Fibroblast of lung (primary cell): ENCODE measurements at regions not wholly inside any gene's neighbourhood (a gene's known extent, or its start where the extent isn't known, plus 50 kb on each side); places are given as distances from the start of the nearest gene placed in this dataset.

Source experiments
- DNase-seq, 2 donors: peaks; one replicate each; pipeline versions ENCODE4 v3.0.0 to v3.0.0-alpha.2; 2010; ENCODE audit warnings: low read depth in 2 of 2
- H2AFZ ChIP-seq: 2 replicates; pipeline ENCODE4 v1.5.1; 2012; ENCODE audit warnings: low read length, control low read depth, inconsistent platforms
- H3K27ac ChIP-seq: 2 replicates; pipeline ENCODE4 v1.5.1; 2011; ENCODE audit warnings: low read length, control low read depth; ENCODE audit not compliant: insufficient read depth
- H3K27me3 ChIP-seq: 2 replicates; pipeline ENCODE4 v1.5.1; 2011; ENCODE audit warnings: mild to moderate bottlenecking, low read length; ENCODE audit not compliant: control insufficient read depth, insufficient read depth
- H3K36me3 ChIP-seq: 2 replicates; pipeline ENCODE4 v1.5.1; 2011; ENCODE audit warnings: low read length; ENCODE audit not compliant: control insufficient read depth, insufficient read depth
- H3K4me1 ChIP-seq: 2 replicates; pipeline ENCODE4 v1.5.1; 2011; ENCODE audit warnings: low read length; ENCODE audit not compliant: control insufficient read depth, insufficient read depth; ENCODE audit errors: extremely low read depth
- H3K4me2 ChIP-seq: 2 replicates; pipeline ENCODE4 v1.5.1; 2011; ENCODE audit warnings: low read length, control low read depth; ENCODE audit not compliant: insufficient read depth; ENCODE audit errors: extremely low read depth
- H3K4me3 ChIP-seq, 4 experiments: fragments of 200-600 bp in 1 of 4; sonication (generic) in 1 of 4; replicated peaks in 1 of 4; 2 replicates each; pipeline ENCODE4 v1.5.1; 2011 to 2016; ENCODE audit warnings: low read length in 4 of 4, low read depth in 3 of 4, mild to moderate bottlenecking in 3 of 4, control low read depth in 2 of 4, inconsistent platforms in 1 of 4, mixed read lengths in 1 of 4; ENCODE audit not compliant: insufficient read depth in 1 of 4; ENCODE audit errors: control extremely low read depth in 1 of 4
- H3K79me2 ChIP-seq: 2 replicates; pipeline ENCODE4 v1.5.1; 2012; ENCODE audit warnings: mild to moderate bottlenecking, low read length, inconsistent platforms; ENCODE audit not compliant: control insufficient read depth, insufficient read depth
- H3K9ac ChIP-seq: 2 replicates; pipeline ENCODE4 v1.5.1; 2011; ENCODE audit warnings: mild to moderate bottlenecking, low read length, control low read depth; ENCODE audit not compliant: insufficient read depth
- H3K9me3 ChIP-seq: 2 replicates; pipeline ENCODE4 v1.5.1; 2012; ENCODE audit warnings: low read depth, low read length; ENCODE audit not compliant: control insufficient read depth, insufficient read depth
- H4K20me1 ChIP-seq: 2 replicates; pipeline ENCODE4 v1.5.1; 2011; ENCODE audit warnings: low read length; ENCODE audit not compliant: control insufficient read depth, insufficient read depth; ENCODE audit errors: extremely low read depth
- CTCF ChIP-seq, 2 donors: IDR thresholded peaks in 1 of 2; conservative IDR thresholded peaks in 1 of 2; 1 replicate in 1 of 2; 2 replicates in 1 of 2; pipeline ENCODE4 v1.5.1; 2011 to 2012; ENCODE audit warnings: low read length in 2 of 2, control low read depth in 1 of 2, inconsistent platforms in 1 of 2, low read depth in 1 of 2, mild to moderate bottlenecking in 1 of 2
- EZH2 ChIP-seq: IDR thresholded peaks from 2 replicates; pipeline ENCODE4 v1.5.1; 2012; ENCODE audit warnings: low read length, control low read depth, mild to moderate bottlenecking; ENCODE audit errors: missing control alignments

- peaks cover 2% of the 10 kb centered on the region for H3K4me1 ChIP-seq
- H4K20me1 ChIP-seq: no peaks in the 10 kb centered on the region
- H2AFZ ChIP-seq: no peak overlapping the region
- no peak overlapping the region for H3K4me3 ChIP-seq
- no peak overlapping the region for H3K4me2 ChIP-seq
- peak; percentile 80 to 87 for DNase-seq
- no peaks in the 10 kb centered on the region for H3K36me3 ChIP-seq
- TF ChIP-seq CTCF (conservative IDR thresholded peaks at IDR 0.05 in 1 of 2, IDR thresholded peaks at IDR 0.05 in 1 of 2; ENCODE audit: low read depth in 1 of 2, low read length in 2 of 2) (no peak), EZH2 (no peak)
- no peak overlapping the region for H3K27ac ChIP-seq
- H3K79me2 ChIP-seq: no peaks in the 10 kb centered on the region
- no peaks in the 10 kb centered on the region for H3K27me3 ChIP-seq
- H3K9ac ChIP-seq: no peak overlapping the region
- no peaks in the 10 kb centered on the region for H3K9me3 ChIP-seq
Observed at GRCh38 chr10:62560201-62560819, 186.1 kb downstream of the ZNF365 start.

- TF ChIP-seq CTCF (conservative IDR thresholded peaks at IDR 0.05 in 1 of 2, IDR thresholded peaks at IDR 0.05 in 1 of 2; ENCODE audit: low read depth in 1 of 2, low read length in 2 of 2): no peak
- TF ChIP-seq EZH2: no peak
Observed at GRCh38 chr10:62561151-62561550, 187.0 kb downstream of the ZNF365 start.

GRCh38 chr10:62562101-62562500, 187.9 kb downstream of the ZNF365 start:
- no peak for TF ChIP-seq EZH2
- no peak for TF ChIP-seq CTCF (conservative IDR thresholded peaks at IDR 0.05 in 1 of 2, IDR thresholded peaks at IDR 0.05 in 1 of 2; ENCODE audit: low read depth in 1 of 2, low read length in 2 of 2)
- Histone ChIP-seq H3K9ac (no peak overlapping the region), H3K27ac (no peak overlapping the region), H3K79me2 (no peaks in the 10 kb centered on the region), H3K4me2 (no peak overlapping the region), H3K27me3 (no peaks in the 10 kb centered on the region), H3K4me1 (peaks cover 2% of the 10 kb centered on the region), H3K36me3 (no peaks in the 10 kb centered on the region), H4K20me1 (no peaks in the 10 kb centered on the region), H3K9me3 (no peaks in the 10 kb centered on the region), H2AFZ (no peak overlapping the region), H3K4me3 (no peak overlapping the region)
- DNase-seq: no peak

More at GRCh38 chr10:62561151-62561550, 187.0 kb downstream of the ZNF365 start:
- Histone ChIP-seq H4K20me1 (no peaks in the 10 kb centered on the region), H3K9me3 (no peaks in the 10 kb centered on the region), H3K4me3 (no peak overlapping the region), H3K9ac (no peak overlapping the region), H3K79me2 (no peaks in the 10 kb centered on the region), H3K27ac (no peak overlapping the region), H2AFZ (no peak overlapping the region), H3K4me1 (peaks cover 2% of the 10 kb centered on the region), H3K27me3 (no peaks in the 10 kb centered on the region), H3K4me2 (no peak overlapping the region), H3K36me3 (no peaks in the 10 kb centered on the region)
- peak in 1 of 2 donors; percentile 23 for DNase-seq
